GM06990 (cell line): ENCODE measurements at regions not wholly inside any gene's neighbourhood (a gene's known extent, or its start where the extent isn't known, plus 50 kb on each side); places are given as distances from the start of the nearest gene placed in this dataset.

Experiments
- DNase-seq: peaks from one replicate; pipeline ENCODE4 v3.0.0-alpha.2; 2011; ENCODE audit not compliant: insufficient read length; ENCODE audit errors: extremely low read depth
- H3K27me3 ChIP-seq: replicated peaks from 2 replicates; pipeline ENCODE4 v1.6.0; 2011; ENCODE audit warnings: low read length; ENCODE audit not compliant: control insufficient read depth, insufficient read depth
- H3K36me3 ChIP-seq: 2 replicates; pipeline ENCODE4 v1.5.1; 2011; ENCODE audit warnings: low read length; ENCODE audit not compliant: control insufficient read depth, insufficient read depth
- H3K4me3 ChIP-seq: replicated peaks from 2 replicates; pipeline ENCODE4 v1.5.1; 2011; ENCODE audit warnings: low read depth, mild to moderate bottlenecking, control low read depth, low read length
- CTCF ChIP-seq: IDR thresholded peaks from 2 replicates; pipeline ENCODE4 v1.5.1; 2011; ENCODE audit warnings: low read length, control low read depth, mild to moderate bottlenecking, inconsistent platforms; ENCODE audit not compliant: insufficient read depth, poor library complexity, severe bottlenecking

- Histone ChIP-seq H3K27me3 (no peaks in the 10 kb centered on the region), H3K4me3 (no peak overlapping the region), H3K36me3 (no peaks in the 10 kb centered on the region)
- TF ChIP-seq CTCF = no peak
- no peak for DNase-seq
These were observed 155.0 kb downstream of the TMEM167A start for GRCh38 chr5:82922086-82922734.

GRCh38 chr5:82918311-82919031 lies 158.7 kb downstream of the TMEM167A start:
- DNase-seq = no peak
- Histone ChIP-seq H3K27me3 (no peaks in the 10 kb centered on the region), H3K4me3 (no peak overlapping the region), H3K36me3 (no peaks in the 10 kb centered on the region)
- no peak for TF ChIP-seq CTCF

DNA sequence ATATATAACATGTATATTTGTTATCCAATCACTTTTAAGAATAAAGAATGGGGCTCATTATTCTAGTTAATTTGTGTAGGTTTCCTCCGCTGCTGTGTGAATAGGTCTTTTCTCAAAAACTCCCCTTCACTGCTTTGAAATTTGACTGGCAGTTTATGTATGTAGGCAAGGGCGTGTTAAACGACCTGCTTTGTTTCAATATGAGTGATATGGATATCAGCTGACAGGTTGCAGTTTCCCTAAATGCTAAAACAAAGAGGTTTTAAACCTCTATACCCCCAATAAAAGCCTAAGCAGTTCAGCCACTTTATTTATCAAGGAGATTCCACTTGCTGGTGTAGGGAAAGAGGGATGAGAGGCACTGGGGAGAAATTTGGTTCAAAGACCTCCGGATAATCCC lies 159.6 kb downstream of the TMEM167A start:
- DNase-seq = no peak
- no peak overlapping the region for H3K4me3 ChIP-seq
- H3K36me3 ChIP-seq = no peaks in the 10 kb centered on the region
- no peak for TF ChIP-seq CTCF
- no peaks in the 10 kb centered on the region for H3K27me3 ChIP-seq

GRCh38 chr5:82913971-82914370 lies 163.2 kb downstream of the TMEM167A start:
- TF ChIP-seq CTCF = no peak
- H3K27me3 ChIP-seq = no peaks in the 10 kb centered on the region
- H3K4me3 ChIP-seq = no peak overlapping the region
- DNase-seq = no peak
- H3K36me3 ChIP-seq = no peaks in the 10 kb centered on the region

DNA sequence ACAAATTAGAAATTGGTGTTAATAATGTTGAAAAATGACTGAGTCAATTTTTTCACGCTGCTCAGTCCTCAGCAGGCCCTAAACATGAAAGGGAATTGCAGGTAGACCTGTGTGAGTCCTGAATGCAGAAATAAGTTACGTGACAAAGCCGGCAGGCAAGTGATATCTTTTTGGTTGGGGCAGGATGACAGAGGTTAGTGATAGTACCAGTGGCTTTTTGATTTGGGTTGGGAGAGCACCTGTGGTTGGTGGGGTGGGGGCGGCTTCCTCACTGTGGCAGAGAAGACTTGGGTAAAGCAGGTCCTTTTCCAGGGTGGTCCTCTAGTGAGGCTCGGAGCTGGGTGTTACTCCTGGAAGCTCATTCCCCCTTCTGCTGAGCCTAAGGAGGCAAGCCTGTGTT lies 164.7 kb downstream of the TMEM167A start:
- TF ChIP-seq CTCF = no peak
- DNase-seq = no peak
- H3K36me3 ChIP-seq = no peaks in the 10 kb centered on the region
- H3K27me3 ChIP-seq = no peaks in the 10 kb centered on the region
- no peak overlapping the region for H3K4me3 ChIP-seq
